Smooth muscle cell (in vitro differentiated cells): ENCODE measurements at regions not wholly inside any gene's neighbourhood (a gene's known extent, or its start where the extent isn't known, plus 50 kb on each side); places are given as distances from the start of the nearest gene placed in this dataset.

Experiments used
- DNase-seq: peaks from one replicate; lab custom pipeline; 2025; ENCODE audit not compliant: unreplicated experiment; lab: John Stamatoyannopoulos, UW
- H2AFZ ChIP-seq: fragments of 200-600 bp; sonication (generic); 2 replicates; pipeline ENCODE4 v1.6.0; 2016; ENCODE audit warnings: antibody characterized with exemption, low read depth, mild to moderate bottlenecking
- H3F3A ChIP-seq: fragments of 200-600 bp; sonication (generic); 2 replicates; pipeline ENCODE4 v1.6.0; 2017; ENCODE audit warnings: antibody characterized with exemption, low read depth
- H3K27ac ChIP-seq: fragments of 200-600 bp; sonication (generic); 2 replicates; pipeline ENCODE4 v1.5.1; 2016; ENCODE audit warnings: low read depth, mild to moderate bottlenecking
- H3K27me3 ChIP-seq: fragments of 200-600 bp; sonication (generic); 2 replicates; pipeline ENCODE4 v1.6.1; 2016; ENCODE audit warnings: low read depth, mild to moderate bottlenecking
- H3K36me3 ChIP-seq: fragments of 200-600 bp; sonication (generic); 2 replicates; pipeline ENCODE4 v1.5.1; 2016; ENCODE audit warnings: low read depth
- H3K4me1 ChIP-seq: fragments of 200-600 bp; sonication (generic); 2 replicates; pipeline ENCODE4 v1.5.1; 2016; ENCODE audit warnings: low read depth
- H3K4me2 ChIP-seq: fragments of 200-600 bp; sonication (generic); 2 replicates; pipeline ENCODE4 v1.6.0; 2016; ENCODE audit warnings: mild to moderate bottlenecking
- H3K4me3 ChIP-seq: fragments of 200-600 bp; sonication (generic); 2 replicates; pipeline ENCODE4 v1.5.1; 2016; ENCODE audit warnings: mild to moderate bottlenecking
- H3K79me2 ChIP-seq: fragments of 200-600 bp; sonication (generic); 2 replicates; pipeline ENCODE4 v1.6.0; 2016; ENCODE audit warnings: low read depth, mild to moderate bottlenecking
- H3K9ac ChIP-seq: fragments of 200-600 bp; sonication (generic); 2 replicates; pipeline ENCODE4 v1.6.0; 2016; ENCODE audit warnings: low read depth
- H3K9me3 ChIP-seq: fragments of 200-600 bp; sonication (generic); replicated peaks from 2 replicates; pipeline ENCODE4 v1.5.1; 2016; ENCODE audit warnings: low read depth
- H4K20me1 ChIP-seq: fragments of 200-600 bp; sonication (generic); 2 replicates; pipeline ENCODE4 v1.6.0; 2016; ENCODE audit warnings: low read depth
- WGBS: methylation state at CpG from one replicate; pipeline ENCODE4 v1.1.7; 2016; ENCODE audit warnings: low lambda C conversion rate; 5-methylcytosine and 5-hydroxymethylcytosine counted together
- TF ChIP-seq, protein P1 (sequence below): fragments of 200-600 bp; sonication (generic); IDR thresholded peaks from 2 replicates; pipeline ENCODE4 v1.5.1; 2017; ENCODE audit warnings: borderline replicate concordance, mild to moderate bottlenecking, antibody characterized with exemption; ENCODE audit not compliant: insufficient read depth, poor library complexity, severe bottlenecking

DNA sequence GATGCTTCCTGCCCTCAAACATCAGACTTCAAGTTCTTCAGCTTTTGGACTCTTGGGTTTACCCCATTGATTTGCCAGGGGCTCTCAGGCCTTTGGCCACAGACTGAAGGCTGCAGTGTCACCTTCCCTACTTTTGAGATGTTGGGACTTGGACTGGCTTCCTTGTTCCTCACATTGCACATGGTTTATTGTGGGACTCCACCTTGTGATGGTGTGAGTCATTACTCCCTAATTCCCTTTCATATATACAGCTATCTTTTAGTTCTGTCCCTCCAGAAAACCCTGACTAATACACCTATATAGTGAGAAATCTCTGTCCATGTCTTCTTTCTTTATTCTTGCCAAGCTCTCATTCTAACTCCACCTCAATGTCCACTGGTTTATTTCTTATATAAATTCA, 736.9 kb upstream of the HS3ST1 start:
- no peaks in the 10 kb centered on the region for H4K20me1 ChIP-seq
- no peak overlapping the region for H3K4me3 ChIP-seq
- H3K4me1 ChIP-seq, result no peaks in the 10 kb centered on the region
- no peak for DNase-seq
- H3K79me2 ChIP-seq, result no peaks in the 10 kb centered on the region
- no peaks in the 10 kb centered on the region for H3K9me3 ChIP-seq
- H3F3A ChIP-seq, result no peaks in the 10 kb centered on the region
- H3K27ac ChIP-seq, result no peak overlapping the region
- H3K27me3 ChIP-seq, result no peaks in the 10 kb centered on the region
- H3K4me2 ChIP-seq, result no peak overlapping the region
- no peak overlapping the region for H2AFZ ChIP-seq
- no peaks in the 10 kb centered on the region for H3K36me3 ChIP-seq
- TF ChIP-seq, protein P1, sequence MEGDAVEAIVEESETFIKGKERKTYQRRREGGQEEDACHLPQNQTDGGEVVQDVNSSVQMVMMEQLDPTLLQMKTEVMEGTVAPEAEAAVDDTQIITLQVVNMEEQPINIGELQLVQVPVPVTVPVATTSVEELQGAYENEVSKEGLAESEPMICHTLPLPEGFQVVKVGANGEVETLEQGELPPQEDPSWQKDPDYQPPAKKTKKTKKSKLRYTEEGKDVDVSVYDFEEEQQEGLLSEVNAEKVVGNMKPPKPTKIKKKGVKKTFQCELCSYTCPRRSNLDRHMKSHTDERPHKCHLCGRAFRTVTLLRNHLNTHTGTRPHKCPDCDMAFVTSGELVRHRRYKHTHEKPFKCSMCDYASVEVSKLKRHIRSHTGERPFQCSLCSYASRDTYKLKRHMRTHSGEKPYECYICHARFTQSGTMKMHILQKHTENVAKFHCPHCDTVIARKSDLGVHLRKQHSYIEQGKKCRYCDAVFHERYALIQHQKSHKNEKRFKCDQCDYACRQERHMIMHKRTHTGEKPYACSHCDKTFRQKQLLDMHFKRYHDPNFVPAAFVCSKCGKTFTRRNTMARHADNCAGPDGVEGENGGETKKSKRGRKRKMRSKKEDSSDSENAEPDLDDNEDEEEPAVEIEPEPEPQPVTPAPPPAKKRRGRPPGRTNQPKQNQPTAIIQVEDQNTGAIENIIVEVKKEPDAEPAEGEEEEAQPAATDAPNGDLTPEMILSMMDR, result no peak
- no peak overlapping the region for H3K9ac ChIP-seq

DNA sequence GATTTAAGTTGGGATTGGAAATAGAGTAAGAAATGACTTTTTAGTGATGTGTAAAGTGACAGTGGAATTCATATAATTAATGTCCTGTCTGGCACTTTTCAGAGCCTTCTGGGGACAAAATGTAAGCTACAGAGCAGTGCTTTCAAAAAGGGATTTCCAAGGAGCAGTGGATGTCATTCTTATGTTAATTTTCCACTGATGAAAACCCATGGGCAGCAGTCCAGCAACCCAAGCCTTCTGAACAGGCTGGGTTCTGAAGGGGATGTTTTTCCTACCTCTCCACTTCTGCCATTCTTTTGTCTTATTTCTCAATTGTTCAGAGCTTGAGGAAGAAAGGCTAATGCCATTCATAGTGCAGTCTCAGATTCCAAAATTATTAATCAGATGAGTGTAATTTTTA, 717.6 kb upstream of the HS3ST1 start:
- no peak for DNase-seq
- no peak overlapping the region for H3K4me2 ChIP-seq
- TF ChIP-seq, protein P1, result no peak
- no peaks in the 10 kb centered on the region for H3K36me3 ChIP-seq
- no peak overlapping the region for H3K27ac ChIP-seq
- no peaks in the 10 kb centered on the region for H3K79me2 ChIP-seq
- no peak overlapping the region for H3K9ac ChIP-seq
- H3K9me3 ChIP-seq, result no peaks in the 10 kb centered on the region
- no peaks in the 10 kb centered on the region for H3K4me1 ChIP-seq
- H3K4me3 ChIP-seq, result no peak overlapping the region
- no peak overlapping the region for H2AFZ ChIP-seq
- H3K27me3 ChIP-seq, result peaks cover 50% of the 10 kb centered on the region
- H3F3A ChIP-seq, result no peaks in the 10 kb centered on the region
- no peaks in the 10 kb centered on the region for H4K20me1 ChIP-seq

GRCh38 chr4:12145768-12146167, 717.1 kb upstream of the HS3ST1 start:
- H3K27ac ChIP-seq, result no peak overlapping the region
- H3K4me2 ChIP-seq, result no peak overlapping the region
- H3K9ac ChIP-seq, result no peak overlapping the region
- peaks cover 55% of the 10 kb centered on the region for H3K27me3 ChIP-seq
- H3K36me3 ChIP-seq, result no peaks in the 10 kb centered on the region
- 95% methylated on average over 1 of the region's 1 CpG for WGBS
- H3F3A ChIP-seq, result no peaks in the 10 kb centered on the region
- H3K9me3 ChIP-seq, result no peaks in the 10 kb centered on the region
- no peak for DNase-seq
- H3K4me3 ChIP-seq, result no peak overlapping the region
- H2AFZ ChIP-seq, result no peak overlapping the region
- H3K79me2 ChIP-seq, result no peaks in the 10 kb centered on the region
- H3K4me1 ChIP-seq, result no peaks in the 10 kb centered on the region
- H4K20me1 ChIP-seq, result no peaks in the 10 kb centered on the region
- TF ChIP-seq, protein P1, result no peak

DNA sequence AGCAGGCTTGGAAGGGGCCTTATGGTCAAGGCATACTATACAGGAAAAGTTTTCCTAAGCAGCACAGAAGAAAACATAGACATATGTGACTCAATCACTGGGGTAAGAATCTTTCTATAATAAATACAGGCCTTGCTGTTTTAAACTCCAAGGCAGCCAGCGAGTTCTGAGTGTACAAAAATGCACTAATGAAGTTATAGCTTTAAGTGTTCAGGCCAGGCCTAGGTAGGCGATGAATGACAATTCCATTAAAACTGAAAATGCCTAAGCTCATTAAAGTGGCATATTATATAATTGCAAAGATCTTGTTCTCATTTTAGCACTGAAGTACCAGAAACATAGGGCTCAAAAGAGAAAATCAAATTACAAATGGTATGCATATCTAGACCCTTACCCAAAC, 716.4 kb upstream of the HS3ST1 start:
- Histone ChIP-seq H3F3A (no peaks in the 10 kb centered on the region), H3K9ac (no peak overlapping the region), H3K4me2 (no peak overlapping the region), H3K4me1 (no peaks in the 10 kb centered on the region), H3K27ac (peak overlapping the region; percentile 0), H4K20me1 (no peaks in the 10 kb centered on the region), H3K79me2 (no peaks in the 10 kb centered on the region), H2AFZ (no peak overlapping the region), H3K9me3 (no peaks in the 10 kb centered on the region), H3K4me3 (no peak overlapping the region), H3K27me3 (peaks cover 60% of the 10 kb centered on the region), H3K36me3 (no peaks in the 10 kb centered on the region)
- TF ChIP-seq, protein P1, result no peak
- DNase-seq, result no peak
- 80% methylated on average over 2 of the region's 2 CpGs for WGBS
